ENCODE measurements at regions not wholly inside any gene's neighbourhood (a gene's known extent, or its start where the extent isn't known, plus 50 kb on each side); places are given as distances from the start of the nearest gene placed in this dataset.

DNA sequence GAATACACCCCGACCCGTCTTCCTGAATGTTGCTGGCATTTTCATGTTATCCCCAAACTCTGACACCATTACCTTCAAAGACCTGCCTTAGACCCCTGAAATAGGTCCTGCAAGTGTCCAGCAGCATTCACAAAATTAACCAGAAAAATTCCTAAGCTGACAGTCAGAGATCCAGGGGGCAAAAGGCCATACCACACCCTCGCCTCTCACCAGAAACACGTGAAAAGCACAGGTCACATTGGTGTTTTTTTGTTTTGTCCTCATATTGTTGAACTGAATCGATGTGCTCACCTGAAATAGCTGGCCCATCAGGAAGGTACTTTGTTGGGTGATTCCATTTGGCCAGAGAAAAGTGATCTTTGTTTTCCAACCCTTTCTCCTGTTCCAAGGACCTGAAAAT, 113.1 kb upstream of the HES1 start (continued):
- TF ChIP-seq RXRA (IDR thresholded peaks at IDR 0.05; ENCODE audit: insufficient read depth, low read depth, low read length): no peak
- TF ChIP-seq SAP30 (IDR thresholded peaks at IDR 0.05; ENCODE audit: insufficient read depth, insufficient replicate concordance, low read length): no peak

Data from H1 (cell line).